ENCODE measurements at regions not wholly inside any gene's neighbourhood (a gene's known extent, or its start where the extent isn't known, plus 50 kb on each side); places are given as distances from the start of the nearest gene placed in this dataset.
"Not testable (repeated sequence)": the region's sequence is repeated elsewhere in the genome, so short reads cannot be mapped to it uniquely, and the experiment has no call there.

- TF ChIP-seq CTCF (IDR thresholded peaks at IDR 0.05; ENCODE audit: unreplicated experiment), result no peak
- Mint-ChIP-seq H3K4me1 (ENCODE audit: low read depth) (no peaks in the 10 kb centered on the region), H3K36me3 (ENCODE audit: insufficient read depth) (no peaks in the 10 kb centered on the region), H3K27ac (no peak overlapping the region), H3K4me3 (ENCODE audit: low read depth) (no peak overlapping the region), H3K27me3 (peaks cover 3% of the 10 kb centered on the region), H3K9me3 (ENCODE audit: low read depth) (peaks cover 5% of the 10 kb centered on the region)
- no peak for DNase-seq (ENCODE audit: low spot score, unreplicated experiment)
Observed at GRCh38 chr11:45732343-45732742, 66.9 kb upstream of the CHST1 start.

- not testable (repeated sequence) for DNase-seq (ENCODE audit: low spot score, unreplicated experiment); H3K36me3 Mint-ChIP-seq (ENCODE audit: insufficient read depth); H3K27me3 Mint-ChIP-seq; H3K27ac Mint-ChIP-seq; H3K9me3 Mint-ChIP-seq (ENCODE audit: low read depth); H3K4me3 Mint-ChIP-seq (ENCODE audit: low read depth); H3K4me1 Mint-ChIP-seq (ENCODE audit: low read depth)
Observed at GRCh38 chr11:45731171-45731570, 65.7 kb upstream of the CHST1 start.

- no peak for DNase-seq (ENCODE audit: low spot score, unreplicated experiment)
- H3K27me3 Mint-ChIP-seq, result peaks cover 10% of the 10 kb centered on the region
- TF ChIP-seq CTCF (IDR thresholded peaks at IDR 0.05; ENCODE audit: unreplicated experiment), result no peak
Observed at GRCh38 chr11:45730014-45730413, 64.6 kb upstream of the CHST1 start.

GRCh38 chr11:45726493-45727054 is 61.2 kb upstream of the CHST1 start:
- no peaks in the 10 kb centered on the region for H3K9me3 Mint-ChIP-seq (ENCODE audit: low read depth)
- DNase-seq (ENCODE audit: low spot score, unreplicated experiment), result no peak
- peaks cover 10% of the 10 kb centered on the region for H3K27me3 Mint-ChIP-seq

More at GRCh38 chr11:45730014-45730413, 64.6 kb upstream of the CHST1 start:
- Mint-ChIP-seq H3K9me3 (ENCODE audit: low read depth) (no peaks in the 10 kb centered on the region), H3K4me3 (ENCODE audit: low read depth) (no peak overlapping the region), H3K36me3 (ENCODE audit: insufficient read depth) (no peaks in the 10 kb centered on the region), H3K4me1 (ENCODE audit: low read depth) (no peaks in the 10 kb centered on the region), H3K27ac (no peak overlapping the region)

GRCh38 chr11:45725776-45726492 is 60.5 kb upstream of the CHST1 start:
- no peak for DNase-seq (ENCODE audit: low spot score, unreplicated experiment)
- Mint-ChIP-seq H3K9me3 (ENCODE audit: low read depth) (no peaks in the 10 kb centered on the region), H3K4me1 (ENCODE audit: low read depth) (no peaks in the 10 kb centered on the region), H3K27ac (no peak overlapping the region), H3K27me3 (peaks cover 10% of the 10 kb centered on the region), H3K36me3 (ENCODE audit: insufficient read depth) (no peaks in the 10 kb centered on the region), H3K4me3 (ENCODE audit: low read depth) (no peak overlapping the region)
- no peak for TF ChIP-seq CTCF (IDR thresholded peaks at IDR 0.05; ENCODE audit: unreplicated experiment)

More at GRCh38 chr11:45726493-45727054, 61.2 kb upstream of the CHST1 start:
- no peak for TF ChIP-seq CTCF (IDR thresholded peaks at IDR 0.05; ENCODE audit: unreplicated experiment)
- H3K36me3 Mint-ChIP-seq (ENCODE audit: insufficient read depth), result no peaks in the 10 kb centered on the region
- no peaks in the 10 kb centered on the region for H3K4me1 Mint-ChIP-seq (ENCODE audit: low read depth)
- no peak overlapping the region for H3K27ac Mint-ChIP-seq
- no peak overlapping the region for H3K4me3 Mint-ChIP-seq (ENCODE audit: low read depth)

GRCh38 chr11:45725121-45725520 is 59.7 kb upstream of the CHST1 start:
- no peak for DNase-seq (ENCODE audit: low spot score, unreplicated experiment)
- Mint-ChIP-seq H3K36me3 (ENCODE audit: insufficient read depth) (no peaks in the 10 kb centered on the region), H3K27me3 (peaks cover 10% of the 10 kb centered on the region), H3K27ac (no peak overlapping the region), H3K4me3 (ENCODE audit: low read depth) (no peak overlapping the region), H3K9me3 (ENCODE audit: low read depth) (no peaks in the 10 kb centered on the region), H3K4me1 (ENCODE audit: low read depth) (no peaks in the 10 kb centered on the region)
- no peak for TF ChIP-seq CTCF (IDR thresholded peaks at IDR 0.05; ENCODE audit: unreplicated experiment)

Measured in progenitor cell of endocrine pancreas (in vitro differentiated cells).